ENCODE measurements at regions not wholly inside any gene's neighbourhood (a gene's known extent, or its start where the extent isn't known, plus 50 kb on each side); places are given as distances from the start of the nearest gene placed in this dataset.
A peak's percentile ranks its signal among the peaks of the same experiment; 100 is the strongest.

- no peak for DNase-seq (ENCODE audit: low spot score)
- no peak for TF ChIP-seq CTCF (IDR thresholded peaks at IDR 0.05; ENCODE audit: extremely low read depth, insufficient read depth, missing control alignments)
- in situ Hi-C loops (cut with MboI; ENCODE audit: low pct_unique_long_range_greater_than_20kb, low sequenced_read_pairs, unreplicated experiment) = loop anchor here (25.0 kb wide), 1 partner anchor 503 kb away; no protein-coding TSS in a partner anchor
Measured at GRCh38 chr1:67515324-67516080, 85.3 kb upstream of the SERBP1 start.

- DNase-seq (ENCODE audit: low spot score) = no peak
- in situ Hi-C loops (cut with MboI; ENCODE audit: low pct_unique_long_range_greater_than_20kb, low sequenced_read_pairs, unreplicated experiment) = loop anchor here (25.0 kb wide), 1 partner anchor 505 kb away; no protein-coding TSS in a partner anchor
- TF ChIP-seq CTCF (IDR thresholded peaks at IDR 0.05; ENCODE audit: extremely low read depth, insufficient read depth, missing control alignments) = no peak
Measured at GRCh38 chr1:67517046-67517445, 86.8 kb upstream of the SERBP1 start.

GRCh38 chr1:67522001-67522441 lies 91.8 kb upstream of the SERBP1 start:
- no peak for TF ChIP-seq CTCF (IDR thresholded peaks at IDR 0.05; ENCODE audit: extremely low read depth, insufficient read depth, missing control alignments)
- in situ Hi-C loops (cut with MboI; ENCODE audit: low pct_unique_long_range_greater_than_20kb, low sequenced_read_pairs, unreplicated experiment) = loop anchor here (25.0 kb wide), 1 partner anchor 510 kb away; no protein-coding TSS in a partner anchor
- DNase-seq (ENCODE audit: low spot score) = no peak

GRCh38 chr1:67522793-67523192 lies 92.6 kb upstream of the SERBP1 start:
- TF ChIP-seq CTCF (IDR thresholded peaks at IDR 0.05; ENCODE audit: extremely low read depth, insufficient read depth, missing control alignments) = no peak
- no peak for DNase-seq (ENCODE audit: low spot score)
- in situ Hi-C loops (cut with MboI; ENCODE audit: low pct_unique_long_range_greater_than_20kb, low sequenced_read_pairs, unreplicated experiment) = loop anchor here (25.0 kb wide), 1 partner anchor 510 kb away; no protein-coding TSS in a partner anchor

- in situ Hi-C loops (cut with MboI; ENCODE audit: low pct_unique_long_range_greater_than_20kb, low sequenced_read_pairs, unreplicated experiment) = loop anchor here (25.0 kb wide), 1 partner anchor 512 kb away; no protein-coding TSS in a partner anchor
- TF ChIP-seq CTCF (IDR thresholded peaks at IDR 0.05; ENCODE audit: extremely low read depth, insufficient read depth, missing control alignments) = peak; percentile 4
- no peak for DNase-seq (ENCODE audit: low spot score)
Measured at GRCh38 chr1:67524143-67525052, 94.2 kb upstream of the SERBP1 start.

GRCh38 chr1:67525053-67525760 lies 95.0 kb upstream of the SERBP1 start:
- no peak for TF ChIP-seq CTCF (IDR thresholded peaks at IDR 0.05; ENCODE audit: extremely low read depth, insufficient read depth, missing control alignments)
- in situ Hi-C loops (cut with MboI; ENCODE audit: low pct_unique_long_range_greater_than_20kb, low sequenced_read_pairs, unreplicated experiment) = no loop called here

More at GRCh38 chr1:67525053-67525760, 95.0 kb upstream of the SERBP1 start:
- no peak for DNase-seq (ENCODE audit: low spot score)
